HEK293 (cell line): ENCODE measurements at regions not wholly inside any gene's neighbourhood (a gene's known extent, or its start where the extent isn't known, plus 50 kb on each side); places are given as distances from the start of the nearest gene placed in this dataset.
A peak's percentile ranks its signal among the peaks of the same experiment; 100 is the strongest.

Experiments
- GFI1B ChIP-seq: fragments of 450-650 bp; formaldehyde crosslinking; IDR thresholded peaks from 2 replicates; pipeline ENCODE4 v1.5.1; 2016; ENCODE audit warnings: missing biosample characterization, missing genetic modification characterization
- KLF10 ChIP-seq: fragments of 450-650 bp; IDR thresholded peaks from 2 replicates; pipeline ENCODE4 v1.5.1; 2018; ENCODE audit warnings: missing biosample characterization, mild to moderate bottlenecking, missing genetic modification characterization
- KLF16 ChIP-seq: fragments of 450-650 bp; formaldehyde crosslinking; IDR thresholded peaks from 2 replicates; pipeline ENCODE4 v1.5.1; 2017; ENCODE audit warnings: missing biosample characterization, missing genetic modification characterization
- OSR2 ChIP-seq: fragments of 450-650 bp; formaldehyde crosslinking; IDR thresholded peaks from 2 replicates; pipeline ENCODE4 v1.5.1; 2016; ENCODE audit warnings: missing biosample characterization, missing genetic modification characterization
- SP3 ChIP-seq: fragments of 450-650 bp; formaldehyde crosslinking; IDR thresholded peaks from 2 replicates; pipeline ENCODE4 v1.5.1; 2016; ENCODE audit warnings: missing biosample characterization, missing genetic modification characterization
- SP7 ChIP-seq: fragments of 450-650 bp; formaldehyde crosslinking; IDR thresholded peaks from 2 replicates; pipeline ENCODE4 v1.5.1; 2016; ENCODE audit warnings: missing biosample characterization, missing genetic modification characterization
- TRIM28 ChIP-seq: IDR thresholded peaks from 2 replicates; pipeline ENCODE4 v1.6.1; 2011; ENCODE audit warnings: low read length, control low read depth, borderline replicate concordance
- ZBTB1 ChIP-seq: fragments of 450-650 bp; formaldehyde crosslinking; IDR thresholded peaks from 2 replicates; pipeline ENCODE4 v1.5.1; 2016; ENCODE audit warnings: missing biosample characterization, missing genetic modification characterization
- ZEB2 ChIP-seq: fragments of 450-650 bp; formaldehyde crosslinking; IDR thresholded peaks from 2 replicates; pipeline ENCODE4 v1.5.1; 2016; ENCODE audit warnings: missing biosample characterization, missing genetic modification characterization
- ZFP3 ChIP-seq: fragments of 450-650 bp; formaldehyde crosslinking; IDR thresholded peaks from 2 replicates; pipeline ENCODE4 v1.5.1; 2016; ENCODE audit warnings: low read depth, missing biosample characterization, missing genetic modification characterization
- ZIC2 ChIP-seq: fragments of 450-650 bp; formaldehyde crosslinking; IDR thresholded peaks from 2 replicates; pipeline ENCODE4 v1.5.1; 2016; ENCODE audit warnings: missing biosample characterization, missing genetic modification characterization
- ZNF146 ChIP-seq: fragments of 450-650 bp; formaldehyde crosslinking; IDR thresholded peaks from 2 replicates; pipeline ENCODE4 v1.5.1; 2016; ENCODE audit warnings: missing biosample characterization, missing genetic modification characterization
- ZNF221 ChIP-seq: fragments of 450-650 bp; formaldehyde crosslinking; IDR thresholded peaks from 2 replicates; pipeline ENCODE4 v1.5.1; 2017; ENCODE audit warnings: missing biosample characterization, missing genetic modification characterization, borderline replicate concordance
- ZNF24 ChIP-seq: fragments of 450-650 bp; formaldehyde crosslinking; IDR thresholded peaks from 2 replicates; pipeline ENCODE4 v1.5.1; 2016; ENCODE audit warnings: missing biosample characterization, missing genetic modification characterization
- ZNF391 ChIP-seq: fragments of 450-650 bp; formaldehyde crosslinking; IDR thresholded peaks from 2 replicates; pipeline ENCODE4 v1.5.1; 2016; ENCODE audit warnings: low read depth, missing biosample characterization, missing genetic modification characterization, borderline replicate concordance
- ZNF473 ChIP-seq: fragments of 450-650 bp; formaldehyde crosslinking; IDR thresholded peaks from 2 replicates; pipeline ENCODE4 v1.5.1; 2017; ENCODE audit warnings: missing biosample characterization, missing genetic modification characterization
- ZNF555 ChIP-seq: fragments of 450-650 bp; formaldehyde crosslinking; conservative IDR thresholded peaks from 2 replicates; pipeline ENCODE4 v1.5.1; 2017; ENCODE audit warnings: missing biosample characterization, mild to moderate bottlenecking, missing genetic modification characterization, inconsistent platforms
- ZNF558 ChIP-seq: fragments of 450-650 bp; formaldehyde crosslinking; IDR thresholded peaks from 2 replicates; pipeline ENCODE4 v1.5.1; 2016; ENCODE audit warnings: missing biosample characterization, missing genetic modification characterization
- ZNF561 ChIP-seq: fragments of 450-650 bp; IDR thresholded peaks from 2 replicates; pipeline ENCODE4 v1.5.1; 2018; ENCODE audit warnings: missing biosample characterization, missing genetic modification characterization, borderline replicate concordance
- ZNF585B ChIP-seq: fragments of 450-650 bp; formaldehyde crosslinking; IDR thresholded peaks from 2 replicates; pipeline ENCODE4 v1.5.1; 2016; ENCODE audit warnings: missing biosample characterization, missing genetic modification characterization
- ZNF623 ChIP-seq: fragments of 450-650 bp; formaldehyde crosslinking; IDR thresholded peaks from 2 replicates; pipeline ENCODE4 v1.5.1; 2016; ENCODE audit warnings: missing biosample characterization, missing genetic modification characterization
- ZNF629 ChIP-seq: fragments of 450-650 bp; formaldehyde crosslinking; IDR thresholded peaks from 2 replicates; pipeline ENCODE4 v1.5.1; 2017; ENCODE audit warnings: missing biosample characterization, missing genetic modification characterization
- ZNF664 ChIP-seq: fragments of 450-650 bp; formaldehyde crosslinking; IDR thresholded peaks from 2 replicates; pipeline ENCODE4 v1.5.1; 2016; ENCODE audit warnings: missing biosample characterization, missing genetic modification characterization
- ZNF776 ChIP-seq: fragments of 450-650 bp; formaldehyde crosslinking; IDR thresholded peaks from 2 replicates; pipeline ENCODE4 v1.5.0; 2017; ENCODE audit warnings: missing biosample characterization, missing genetic modification characterization, borderline replicate concordance
- ZNF843 ChIP-seq: fragments of 450-650 bp; formaldehyde crosslinking; IDR thresholded peaks from 2 replicates; pipeline ENCODE4 v1.5.1; 2016; ENCODE audit warnings: missing biosample characterization, missing genetic modification characterization
- TF ChIP-seq, protein P1 (sequence below): fragments of 450-650 bp; formaldehyde crosslinking; conservative IDR thresholded peaks from 2 replicates; pipeline ENCODE4 v1.5.1; 2016; ENCODE audit warnings: low read depth, missing biosample characterization, missing genetic modification characterization
- TF ChIP-seq, protein P2 (sequence below): fragments of 450-650 bp; formaldehyde crosslinking; IDR thresholded peaks from 2 replicates; pipeline ENCODE4 v1.5.1; 2016; ENCODE audit warnings: missing biosample characterization, missing genetic modification characterization
- TF ChIP-seq, protein P3 (sequence below): fragments of 450-650 bp; formaldehyde crosslinking; IDR thresholded peaks from 2 replicates; pipeline ENCODE4 v1.5.1; 2016; ENCODE audit warnings: missing biosample characterization, missing genetic modification characterization
- TF ChIP-seq, protein P4 (sequence below): fragments of 450-650 bp; formaldehyde crosslinking; IDR thresholded peaks from 2 replicates; pipeline ENCODE4 v1.5.1; 2016; ENCODE audit warnings: missing biosample characterization, missing genetic modification characterization
- TF ChIP-seq, protein P5 (sequence below): fragments of 450-650 bp; formaldehyde crosslinking; IDR thresholded peaks from 2 replicates; pipeline ENCODE4 v1.5.1; 2017; ENCODE audit warnings: missing biosample characterization, missing genetic modification characterization
- TF ChIP-seq, protein P6 (sequence below): fragments of 450-650 bp; formaldehyde crosslinking; IDR thresholded peaks from 2 replicates; pipeline ENCODE4 v1.5.1; 2017; ENCODE audit warnings: missing biosample characterization, mild to moderate bottlenecking, missing genetic modification characterization, moderate library complexity

DNA sequence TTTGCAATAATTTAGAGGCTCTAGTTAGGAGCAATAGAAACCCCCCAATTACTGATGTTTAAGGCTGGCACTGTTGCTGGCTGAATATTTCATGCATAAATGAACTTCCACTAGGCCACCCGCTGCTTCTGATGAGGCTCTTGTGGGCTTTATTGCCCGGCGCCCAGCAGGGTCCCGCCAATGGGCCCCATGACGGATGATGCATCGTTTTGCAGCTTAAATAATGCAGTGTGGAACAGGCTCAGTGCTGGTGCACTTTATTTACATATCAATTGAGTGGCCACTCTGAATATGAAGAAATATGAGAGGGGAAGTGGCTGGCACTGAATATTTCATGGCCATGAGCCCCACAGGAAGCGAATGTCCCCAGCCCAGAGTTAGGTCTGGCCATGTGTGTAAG lies 155.3 kb upstream of the MAFB start (continued):
- TF ChIP-seq, protein P1, sequence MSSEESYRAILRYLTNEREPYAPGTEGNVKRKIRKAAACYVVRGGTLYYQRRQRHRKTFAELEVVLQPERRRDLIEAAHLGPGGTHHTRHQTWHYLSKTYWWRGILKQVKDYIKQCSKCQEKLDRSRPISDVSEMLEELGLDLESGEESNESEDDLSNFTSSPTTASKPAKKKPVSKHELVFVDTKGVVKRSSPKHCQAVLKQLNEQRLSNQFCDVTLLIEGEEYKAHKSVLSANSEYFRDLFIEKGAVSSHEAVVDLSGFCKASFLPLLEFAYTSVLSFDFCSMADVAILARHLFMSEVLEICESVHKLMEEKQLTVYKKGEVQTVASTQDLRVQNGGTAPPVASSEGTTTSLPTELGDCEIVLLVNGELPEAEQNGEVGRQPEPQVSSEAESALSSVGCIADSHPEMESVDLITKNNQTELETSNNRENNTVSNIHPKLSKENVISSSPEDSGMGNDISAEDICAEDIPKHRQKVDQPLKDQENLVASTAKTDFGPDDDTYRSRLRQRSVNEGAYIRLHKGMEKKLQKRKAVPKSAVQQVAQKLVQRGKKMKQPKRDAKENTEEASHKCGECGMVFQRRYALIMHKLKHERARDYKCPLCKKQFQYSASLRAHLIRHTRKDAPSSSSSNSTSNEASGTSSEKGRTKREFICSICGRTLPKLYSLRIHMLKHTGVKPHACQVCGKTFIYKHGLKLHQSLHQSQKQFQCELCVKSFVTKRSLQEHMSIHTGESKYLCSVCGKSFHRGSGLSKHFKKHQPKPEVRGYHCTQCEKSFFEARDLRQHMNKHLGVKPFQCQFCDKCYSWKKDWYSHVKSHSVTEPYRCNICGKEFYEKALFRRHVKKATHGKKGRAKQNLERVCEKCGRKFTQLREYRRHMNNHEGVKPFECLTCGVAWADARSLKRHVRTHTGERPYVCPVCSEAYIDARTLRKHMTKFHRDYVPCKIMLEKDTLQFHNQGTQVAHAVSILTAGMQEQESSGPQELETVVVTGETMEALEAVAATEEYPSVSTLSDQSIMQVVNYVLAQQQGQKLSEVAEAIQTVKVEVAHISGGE (tag by site-specific recombination), result no peak
- no peak for TF ChIP-seq SP3 (tag by site-specific recombination)
- no peak for TF ChIP-seq ZNF221
- peak; percentile 98 for TF ChIP-seq ZIC2 (tag by site-specific recombination)
- TF ChIP-seq OSR2 (tag by site-specific recombination), result peak; percentile 65
- TF ChIP-seq ZNF776 (tag by site-specific recombination), result no peak
- no peak for TF ChIP-seq KLF10
- TF ChIP-seq, protein P2, sequence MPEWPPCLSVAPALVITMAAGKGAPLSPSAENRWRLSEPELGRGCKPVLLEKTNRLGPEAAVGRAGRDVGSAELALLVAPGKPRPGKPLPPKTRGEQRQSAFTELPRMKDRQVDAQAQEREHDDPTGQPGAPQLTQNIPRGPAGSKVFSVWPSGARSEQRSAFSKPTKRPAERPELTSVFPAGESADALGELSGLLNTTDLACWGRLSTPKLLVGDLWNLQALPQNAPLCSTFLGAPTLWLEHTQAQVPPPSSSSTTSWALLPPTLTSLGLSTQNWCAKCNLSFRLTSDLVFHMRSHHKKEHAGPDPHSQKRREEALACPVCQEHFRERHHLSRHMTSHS (tag by site-specific recombination), result no peak; the same call in 1 of the 2 replicates
- peak; percentile 25; the same call in 1 of the 2 replicates for TF ChIP-seq ZNF558 (tag by site-specific recombination)
- TF ChIP-seq, protein P3, sequence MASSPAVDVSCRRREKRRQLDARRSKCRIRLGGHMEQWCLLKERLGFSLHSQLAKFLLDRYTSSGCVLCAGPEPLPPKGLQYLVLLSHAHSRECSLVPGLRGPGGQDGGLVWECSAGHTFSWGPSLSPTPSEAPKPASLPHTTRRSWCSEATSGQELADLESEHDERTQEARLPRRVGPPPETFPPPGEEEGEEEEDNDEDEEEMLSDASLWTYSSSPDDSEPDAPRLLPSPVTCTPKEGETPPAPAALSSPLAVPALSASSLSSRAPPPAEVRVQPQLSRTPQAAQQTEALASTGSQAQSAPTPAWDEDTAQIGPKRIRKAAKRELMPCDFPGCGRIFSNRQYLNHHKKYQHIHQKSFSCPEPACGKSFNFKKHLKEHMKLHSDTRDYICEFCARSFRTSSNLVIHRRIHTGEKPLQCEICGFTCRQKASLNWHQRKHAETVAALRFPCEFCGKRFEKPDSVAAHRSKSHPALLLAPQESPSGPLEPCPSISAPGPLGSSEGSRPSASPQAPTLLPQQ, result peak; percentile 74; the same call in 1 of the 2 replicates
- TF ChIP-seq ZNF24 (tag by site-specific recombination), result peak; percentile 79; the same call in 1 of the 2 replicates
- TF ChIP-seq ZNF629 (tag by site-specific recombination), result peak; percentile 66
- no peak for TF ChIP-seq ZNF391 (tag by site-specific recombination)
- peak; percentile 72; the same call in 1 of the 2 replicates for TF ChIP-seq ZNF561 (tag by site-specific recombination)
- no peak for TF ChIP-seq ZNF623 (tag by site-specific recombination)
- TF ChIP-seq ZNF146 (tag by site-specific recombination), result 0 out of 2 replicates have a peak, but pooled peaks have one; percentile 5
- peak; percentile 38; the same call in 1 of the 2 replicates for TF ChIP-seq KLF16
- TF ChIP-seq TRIM28, result peak; percentile 82
- no peak for TF ChIP-seq ZNF473 (tag by site-specific recombination)
- peak; percentile 96 for TF ChIP-seq SP7 (tag by site-specific recombination)
- TF ChIP-seq, protein P4, sequence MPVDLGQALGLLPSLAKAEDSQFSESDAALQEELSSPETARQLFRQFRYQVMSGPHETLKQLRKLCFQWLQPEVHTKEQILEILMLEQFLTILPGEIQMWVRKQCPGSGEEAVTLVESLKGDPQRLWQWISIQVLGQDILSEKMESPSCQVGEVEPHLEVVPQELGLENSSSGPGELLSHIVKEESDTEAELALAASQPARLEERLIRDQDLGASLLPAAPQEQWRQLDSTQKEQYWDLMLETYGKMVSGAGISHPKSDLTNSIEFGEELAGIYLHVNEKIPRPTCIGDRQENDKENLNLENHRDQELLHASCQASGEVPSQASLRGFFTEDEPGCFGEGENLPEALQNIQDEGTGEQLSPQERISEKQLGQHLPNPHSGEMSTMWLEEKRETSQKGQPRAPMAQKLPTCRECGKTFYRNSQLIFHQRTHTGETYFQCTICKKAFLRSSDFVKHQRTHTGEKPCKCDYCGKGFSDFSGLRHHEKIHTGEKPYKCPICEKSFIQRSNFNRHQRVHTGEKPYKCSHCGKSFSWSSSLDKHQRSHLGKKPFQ (tag by site-specific recombination), result peak; percentile 27; the same call in 1 of the 2 replicates
- TF ChIP-seq, protein P5, sequence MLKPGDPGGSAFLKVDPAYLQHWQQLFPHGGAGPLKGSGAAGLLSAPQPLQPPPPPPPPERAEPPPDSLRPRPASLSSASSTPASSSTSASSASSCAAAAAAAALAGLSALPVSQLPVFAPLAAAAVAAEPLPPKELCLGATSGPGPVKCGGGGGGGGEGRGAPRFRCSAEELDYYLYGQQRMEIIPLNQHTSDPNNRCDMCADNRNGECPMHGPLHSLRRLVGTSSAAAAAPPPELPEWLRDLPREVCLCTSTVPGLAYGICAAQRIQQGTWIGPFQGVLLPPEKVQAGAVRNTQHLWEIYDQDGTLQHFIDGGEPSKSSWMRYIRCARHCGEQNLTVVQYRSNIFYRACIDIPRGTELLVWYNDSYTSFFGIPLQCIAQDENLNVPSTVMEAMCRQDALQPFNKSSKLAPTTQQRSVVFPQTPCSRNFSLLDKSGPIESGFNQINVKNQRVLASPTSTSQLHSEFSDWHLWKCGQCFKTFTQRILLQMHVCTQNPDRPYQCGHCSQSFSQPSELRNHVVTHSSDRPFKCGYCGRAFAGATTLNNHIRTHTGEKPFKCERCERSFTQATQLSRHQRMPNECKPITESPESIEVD (tag by site-specific recombination), result peak; percentile 86
- TF ChIP-seq ZEB2 (tag by site-specific recombination), result peak; percentile 80
- no peak for TF ChIP-seq ZFP3 (tag by site-specific recombination)
- TF ChIP-seq ZBTB1 (tag by site-specific recombination), result no peak
- TF ChIP-seq, protein P6, sequence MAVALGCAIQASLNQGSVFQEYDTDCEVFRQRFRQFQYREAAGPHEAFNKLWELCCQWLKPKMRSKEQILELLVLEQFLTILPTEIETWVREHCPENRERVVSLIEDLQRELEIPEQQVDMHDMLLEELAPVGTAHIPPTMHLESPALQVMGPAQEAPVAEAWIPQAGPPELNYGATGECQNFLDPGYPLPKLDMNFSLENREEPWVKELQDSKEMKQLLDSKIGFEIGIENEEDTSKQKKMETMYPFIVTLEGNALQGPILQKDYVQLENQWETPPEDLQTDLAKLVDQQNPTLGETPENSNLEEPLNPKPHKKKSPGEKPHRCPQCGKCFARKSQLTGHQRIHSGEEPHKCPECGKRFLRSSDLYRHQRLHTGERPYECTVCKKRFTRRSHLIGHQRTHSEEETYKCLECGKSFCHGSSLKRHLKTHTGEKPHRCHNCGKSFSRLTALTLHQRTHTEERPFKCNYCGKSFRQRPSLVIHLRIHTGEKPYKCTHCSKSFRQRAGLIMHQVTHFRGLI, result peak; percentile 36; the same call in 1 of the 2 replicates
- no peak for TF ChIP-seq GFI1B
- TF ChIP-seq ZNF555 (tag by site-specific recombination), result no peak
- TF ChIP-seq ZNF585B, result no peak
- peak; percentile 64 for TF ChIP-seq ZNF843 (tag by site-specific recombination)
- peak; percentile 68 for TF ChIP-seq ZNF664 (tag by site-specific recombination)
